GM19463 (cell line): ENCODE measurements at regions not wholly inside any gene's neighbourhood (a gene's known extent, or its start where the extent isn't known, plus 50 kb on each side); places are given as distances from the start of the nearest gene placed in this dataset.
A peak's percentile ranks its signal among the peaks of the same experiment; 100 is the strongest.

Experiments
- ATAC-seq: cut with Tn5 transposase; IDR thresholded peaks from one replicate; pipeline ENCODE4 v1.9.1; 2021; ENCODE audit warnings: mild to moderate bottlenecking, moderate library complexity; ENCODE audit not compliant: unreplicated experiment

GRCh38 chr5:6274846-6275543, 103.4 kb downstream of the MED10 start:
- ATAC-seq: peak; percentile 55

DNA sequence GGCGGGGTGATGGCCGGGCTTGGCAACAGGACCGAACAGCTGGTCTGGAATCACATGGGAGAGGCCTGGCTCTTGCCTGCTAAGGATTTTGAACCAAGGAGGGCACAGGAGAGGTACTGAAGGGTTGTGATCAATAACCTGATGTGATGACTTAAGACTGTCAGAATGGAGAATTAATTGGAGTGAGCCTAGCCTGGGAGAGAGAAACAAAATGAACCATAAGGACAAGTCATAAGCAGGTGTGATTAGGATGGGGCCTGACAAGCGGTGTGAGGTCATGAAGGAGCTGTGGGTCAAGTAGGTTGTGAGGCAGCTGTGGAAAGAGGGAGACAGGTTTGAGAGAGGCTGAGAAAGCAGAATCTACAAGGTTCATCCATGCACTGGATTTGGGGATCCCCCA, 104.6 kb downstream of the MED10 start:
- no peak for ATAC-seq

- ATAC-seq: peak; percentile 65
These were observed 105.1 kb downstream of the MED10 start for GRCh38 chr5:6273090-6273735.

DNA sequence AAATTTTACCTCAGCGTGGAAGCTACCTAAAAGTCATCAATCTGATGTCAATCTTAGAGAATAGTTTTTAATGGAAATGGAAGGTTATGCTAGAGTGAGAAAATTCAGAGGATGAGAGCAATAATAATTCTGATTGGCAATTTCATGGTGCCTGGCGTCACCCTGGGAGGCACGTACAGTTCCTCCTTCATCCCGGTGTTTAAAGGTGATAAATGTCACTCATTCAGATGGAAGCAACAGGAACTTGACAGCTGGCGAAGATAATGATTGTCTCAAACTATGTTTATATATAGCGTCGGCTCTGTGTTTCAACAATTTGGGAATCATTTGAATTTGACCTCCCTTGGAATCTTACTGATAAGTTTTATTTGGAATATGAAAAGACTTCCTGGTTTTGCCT, 108.4 kb downstream of the MED10 start:
- ATAC-seq: no peak

- no peak for ATAC-seq
These were observed 111.6 kb downstream of the MED10 start for GRCh38 chr5:6266671-6267197.

DNA sequence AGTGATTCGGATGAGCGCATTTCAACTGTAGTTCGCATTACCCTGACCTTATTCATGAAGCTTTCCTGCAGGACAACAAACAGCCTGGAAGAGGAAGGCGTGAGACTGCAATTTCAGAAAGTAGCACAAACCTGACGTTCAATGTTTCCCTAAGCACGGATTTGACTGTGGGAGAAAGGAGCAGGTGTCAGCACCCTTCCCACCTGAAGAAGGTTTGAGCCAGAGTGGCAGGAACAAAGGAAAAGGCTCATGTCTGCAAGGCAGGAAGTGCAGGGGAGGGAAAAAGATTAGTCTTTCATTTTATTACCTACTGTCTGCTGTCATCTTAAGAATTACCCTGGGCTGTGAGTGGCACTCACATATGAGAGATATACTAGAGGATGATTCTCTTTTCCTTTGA, 114.0 kb downstream of the MED10 start:
- ATAC-seq: no peak

DNA sequence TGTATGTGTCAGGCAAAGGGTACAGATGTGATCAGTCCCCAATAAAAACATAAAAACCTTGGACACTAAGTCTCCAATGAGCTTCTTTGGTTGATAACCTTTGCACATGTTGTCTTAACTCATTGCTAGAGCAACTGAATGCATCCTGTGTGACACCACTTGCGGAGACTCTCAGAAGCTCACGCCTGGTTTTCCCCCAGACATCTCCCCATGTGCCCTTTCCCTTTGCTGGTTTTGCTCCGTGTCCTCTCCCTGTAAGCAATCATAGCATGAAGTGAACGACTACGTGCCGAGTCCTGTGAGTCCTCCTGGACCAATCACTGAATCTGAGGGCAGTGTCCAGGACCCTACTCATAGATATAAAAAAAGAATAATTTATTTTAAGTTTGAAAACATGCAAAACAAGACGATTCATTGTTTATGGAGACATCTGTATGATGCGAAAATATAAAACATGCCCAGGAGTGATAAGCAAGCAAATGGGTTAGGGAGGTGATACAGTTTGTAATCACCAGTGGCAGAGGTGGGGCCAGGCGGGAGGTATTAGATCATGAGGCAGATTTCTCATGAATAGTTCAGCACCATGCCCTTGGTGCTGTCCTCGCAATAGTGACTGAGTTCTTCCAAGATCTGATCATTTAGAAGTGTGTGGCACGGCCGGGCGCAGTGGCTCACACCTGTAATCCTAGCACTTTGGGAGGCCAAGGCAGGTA, 115.5 kb downstream of the MED10 start:
- no peak for ATAC-seq

DNA sequence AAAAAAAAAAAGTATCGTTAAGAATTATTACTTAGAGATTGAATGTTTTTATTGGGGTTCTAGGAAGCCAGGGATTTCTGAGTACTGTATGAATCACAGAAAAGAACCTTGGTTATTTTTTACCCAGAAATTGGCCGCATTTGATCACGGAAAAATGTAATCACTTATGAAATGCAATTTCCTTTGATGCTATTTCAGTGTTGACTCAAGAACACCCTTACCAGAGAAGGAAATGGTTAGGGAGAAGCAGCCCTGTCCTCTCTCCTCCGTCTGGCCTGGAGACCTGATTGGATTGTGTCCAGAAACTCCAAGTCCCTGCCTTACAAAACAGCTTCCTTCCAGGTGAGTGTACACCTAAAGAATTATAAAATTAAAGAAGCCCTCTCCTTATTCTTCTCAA, 116.7 kb downstream of the MED10 start:
- ATAC-seq: no peak

DNA sequence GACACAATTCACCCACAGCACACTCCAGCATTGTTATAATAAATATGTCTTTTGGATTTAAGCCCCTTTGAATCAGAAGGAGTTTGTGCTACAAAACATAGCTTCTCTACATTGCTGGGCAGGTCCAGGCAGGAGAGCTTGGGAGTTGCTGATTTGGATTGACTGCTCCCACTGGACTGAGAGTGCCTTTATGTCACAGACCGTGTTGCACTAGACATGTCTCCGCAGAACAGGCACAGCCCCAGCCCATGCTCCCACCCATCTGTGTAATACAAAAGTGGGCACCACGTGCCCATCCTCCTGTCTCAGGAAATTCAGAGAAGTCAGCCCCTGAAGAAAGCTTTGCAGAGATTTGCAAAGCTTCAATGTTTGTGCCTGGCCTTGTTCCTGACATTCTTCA, 117.1 kb downstream of the MED10 start:
- no peak for ATAC-seq

DNA sequence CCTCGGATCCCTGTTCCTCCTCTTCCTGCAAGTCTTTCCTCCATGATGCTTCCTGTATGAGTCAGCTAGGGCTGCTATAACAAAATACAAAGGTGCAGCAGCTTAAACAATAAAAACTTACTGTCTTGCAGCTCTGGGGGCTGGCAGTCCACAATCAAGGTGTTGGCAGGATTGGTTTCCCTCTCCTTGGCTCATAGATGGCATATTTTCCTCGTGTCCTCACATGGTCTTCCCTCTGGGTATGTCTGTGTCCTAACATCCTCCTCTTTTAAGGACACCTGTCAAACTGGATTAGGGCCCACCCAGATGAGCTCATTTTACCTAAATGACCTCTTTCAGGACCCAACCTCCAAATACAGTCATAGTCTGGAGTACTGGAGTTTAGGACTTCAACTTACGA, 117.5 kb downstream of the MED10 start:
- ATAC-seq: no peak

GRCh38 chr5:6256901-6257300, 121.4 kb downstream of the MED10 start:
- no peak for ATAC-seq

- no peak for ATAC-seq
These were observed 122.4 kb downstream of the MED10 start for GRCh38 chr5:6255956-6256355.

DNA sequence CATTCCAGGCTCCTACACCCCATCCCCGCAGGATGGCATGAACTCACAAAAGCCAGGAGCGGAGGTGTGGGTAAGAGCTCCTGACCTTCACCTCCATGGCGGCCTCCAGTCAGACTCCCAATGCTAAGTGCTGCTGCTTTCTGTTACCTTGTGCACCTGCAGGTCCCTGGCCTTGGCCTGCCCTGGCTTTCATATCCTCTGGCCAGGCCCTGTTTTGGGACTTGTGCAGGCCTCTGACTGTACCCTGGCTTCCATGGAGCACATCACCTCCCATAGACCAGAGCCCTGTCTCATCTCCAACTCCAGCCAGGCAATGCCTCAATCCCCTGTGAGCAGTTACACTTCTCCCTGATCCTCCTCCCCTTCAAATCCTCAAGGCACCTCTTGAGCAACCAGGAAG, 124.5 kb downstream of the MED10 start:
- no peak for ATAC-seq

- ATAC-seq: no peak
These were observed 125.1 kb downstream of the MED10 start for GRCh38 chr5:6253281-6253680.

DNA sequence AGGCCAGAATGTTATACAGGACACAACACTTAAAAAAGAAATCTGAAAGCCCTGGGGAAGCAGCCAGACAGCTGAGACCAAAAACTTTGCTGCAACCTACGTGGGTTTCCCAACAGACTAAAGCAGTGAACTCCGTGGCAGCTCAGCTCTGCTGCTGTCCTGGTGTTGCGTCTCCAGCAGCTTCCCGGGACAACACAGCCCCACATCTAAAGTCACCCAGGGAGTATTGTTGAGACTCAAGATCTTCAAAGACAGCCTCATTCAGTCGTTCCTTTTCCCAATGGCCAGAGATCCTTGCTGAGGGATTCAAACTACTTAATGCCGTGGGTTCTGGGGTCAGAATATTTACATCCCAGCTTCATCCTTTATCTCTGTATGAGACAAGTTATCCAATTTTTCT, 125.8 kb downstream of the MED10 start:
- ATAC-seq: no peak

DNA sequence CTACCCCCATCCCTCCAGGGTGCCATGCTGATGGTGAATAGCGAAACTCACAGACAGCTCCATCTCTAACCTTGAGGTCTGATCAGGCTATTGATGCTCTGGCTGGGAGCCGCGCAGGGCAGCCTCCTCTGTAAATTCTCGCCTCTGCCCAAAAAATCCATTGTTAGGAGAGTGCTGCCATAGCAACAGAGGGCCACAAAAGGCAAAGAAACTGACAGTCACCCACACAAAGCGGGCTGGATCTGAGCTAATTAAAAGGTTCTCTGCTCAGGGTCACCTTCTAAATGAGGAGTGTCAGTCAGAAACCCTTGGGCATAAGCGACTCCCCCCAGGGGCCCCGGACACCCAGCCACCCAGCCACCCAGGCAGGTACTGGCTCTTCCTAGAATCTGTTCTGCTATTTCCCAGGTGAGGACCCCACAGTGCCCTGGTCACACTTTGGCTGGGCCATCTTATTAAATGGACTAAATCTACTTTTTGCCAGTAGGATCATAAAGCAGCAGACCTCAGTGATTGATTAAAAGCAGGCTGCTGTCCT, 126.7 kb downstream of the MED10 start:
- ATAC-seq: no peak

DNA sequence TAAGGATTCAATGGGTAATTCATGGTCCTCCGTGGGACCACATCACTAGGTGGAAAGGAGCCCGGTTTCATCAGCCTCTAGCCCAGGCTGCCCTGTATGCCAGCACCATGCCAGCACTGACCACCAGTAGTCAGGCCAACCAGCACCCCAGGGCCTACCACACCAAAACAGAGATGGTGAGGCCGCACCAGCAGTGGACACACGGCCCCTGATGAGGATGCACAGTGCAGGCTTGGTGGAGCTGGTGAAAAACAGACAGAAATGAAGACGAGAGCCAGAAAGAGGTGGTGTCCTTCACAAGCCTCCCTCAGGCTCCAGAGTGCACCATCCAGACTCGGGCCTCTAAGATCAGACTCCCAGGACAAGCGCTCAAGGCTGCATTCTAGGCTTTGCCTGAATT, 128.2 kb downstream of the MED10 start:
- no peak for ATAC-seq

- no peak for ATAC-seq
These were observed 130.2 kb downstream of the MED10 start for GRCh38 chr5:6248132-6248531.

GRCh38 chr5:6246820-6247437, 131.4 kb downstream of the MED10 start:
- peak; percentile 71 for ATAC-seq

DNA sequence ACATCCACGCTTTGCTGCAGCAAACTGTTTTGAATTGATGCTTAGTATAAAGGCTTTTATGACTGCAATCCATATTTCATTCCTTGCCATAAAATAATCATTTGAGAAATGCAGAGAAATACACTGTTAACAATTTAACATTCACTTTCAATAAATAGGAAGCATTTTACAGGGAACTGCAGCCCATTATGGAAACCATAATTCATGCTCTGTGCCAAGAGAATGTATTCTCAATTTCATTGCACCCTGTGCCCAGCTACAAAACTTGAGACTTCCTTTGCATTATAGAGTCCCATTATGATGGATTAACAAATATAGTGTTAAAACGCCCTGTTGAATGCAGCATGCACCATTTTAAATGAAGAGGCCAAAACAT, 134.0 kb downstream of the MED10 start:
- ATAC-seq: no peak

GRCh38 chr5:6243706-6244338, 134.5 kb downstream of the MED10 start:
- no peak for ATAC-seq
